ENCODE measurements at regions not wholly inside any gene's neighbourhood (a gene's known extent, or its start where the extent isn't known, plus 50 kb on each side); places are given as distances from the start of the nearest gene placed in this dataset.

DNA sequence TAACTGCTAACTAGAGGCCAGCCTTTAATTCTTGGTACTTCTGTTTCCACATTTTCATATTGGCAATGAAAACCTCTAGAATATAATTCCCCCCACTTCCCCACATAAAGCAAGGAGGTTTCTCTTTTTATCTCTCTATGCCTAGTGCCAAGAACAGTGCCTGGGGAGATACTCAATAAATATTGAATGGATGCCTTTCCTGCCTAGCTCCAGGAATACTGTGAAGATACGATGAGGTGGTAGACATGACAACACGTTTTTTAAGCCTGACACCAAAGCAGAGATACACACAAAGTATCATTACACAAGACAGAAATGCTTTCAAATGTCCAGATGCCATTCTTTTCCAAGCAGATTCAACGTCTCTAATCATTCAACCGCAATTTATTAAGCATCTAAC, 535.5 kb downstream of the XIRP2 start:
- no peak for TF ChIP-seq CTCF (IDR thresholded peaks at IDR 0.05)
- Mint-ChIP-seq H3K4me1 (ENCODE audit: low read depth) (no peaks in the 10 kb centered on the region), H3K9me3 (peaks cover 45% of the 10 kb centered on the region), H3K36me3 (ENCODE audit: low read depth) (no peaks in the 10 kb centered on the region; the same call in 1 of the 2 replicates), H3K27ac (no peak overlapping the region), H3K4me3 (no peak overlapping the region), H3K27me3 (ENCODE audit: insufficient read depth) (peaks cover 1% of the 10 kb centered on the region; the same call in 1 of the 2 replicates)
- no peak for DNase-seq

- no peak overlapping the region for H3K4me3 Mint-ChIP-seq
- 0 out of 2 replicates have a peak, but pooled peaks cover 4% of the 10 kb centered on the region for H3K36me3 Mint-ChIP-seq (ENCODE audit: low read depth)
- TF ChIP-seq CTCF (IDR thresholded peaks at IDR 0.05) = no peak
- H3K9me3 Mint-ChIP-seq = peaks cover 53% of the 10 kb centered on the region
- no peak for DNase-seq
- no peak overlapping the region for H3K27ac Mint-ChIP-seq
- H3K4me1 Mint-ChIP-seq (ENCODE audit: low read depth) = no peaks in the 10 kb centered on the region
- no peaks in the 10 kb centered on the region for H3K27me3 Mint-ChIP-seq (ENCODE audit: insufficient read depth)
Observed at GRCh38 chr2:167420211-167420610, 531.9 kb downstream of the XIRP2 start.

DNA sequence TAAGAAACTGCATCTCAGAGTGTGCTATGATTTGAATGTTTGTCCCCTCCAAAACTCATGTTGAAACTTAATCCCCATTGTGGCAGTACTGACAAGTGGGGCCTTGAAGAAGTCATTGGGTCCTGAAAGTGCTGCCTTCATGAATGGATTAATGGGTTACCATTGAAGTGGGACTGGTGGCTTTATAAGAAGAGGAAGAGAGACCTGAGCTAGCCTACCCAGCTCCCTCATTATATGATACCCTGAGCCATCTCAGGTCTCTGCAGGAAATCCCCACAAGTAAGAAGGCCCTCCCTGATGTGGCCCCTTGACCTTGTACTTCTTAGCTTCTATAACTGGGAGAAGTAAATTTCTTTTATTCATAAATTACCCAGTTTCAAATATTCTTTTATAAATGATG, 526.8 kb downstream of the XIRP2 start:
- TF ChIP-seq CTCF (IDR thresholded peaks at IDR 0.05) = no peak
- 0 out of 2 replicates have a peak, but pooled peaks cover 4% of the 10 kb centered on the region for H3K36me3 Mint-ChIP-seq (ENCODE audit: low read depth)
- peaks cover 41% of the 10 kb centered on the region for H3K9me3 Mint-ChIP-seq
- no peak overlapping the region for H3K27ac Mint-ChIP-seq
- no peak overlapping the region for H3K4me3 Mint-ChIP-seq
- no peak for DNase-seq
- no peaks in the 10 kb centered on the region for H3K4me1 Mint-ChIP-seq (ENCODE audit: low read depth)
- no peaks in the 10 kb centered on the region for H3K27me3 Mint-ChIP-seq (ENCODE audit: insufficient read depth)

DNA sequence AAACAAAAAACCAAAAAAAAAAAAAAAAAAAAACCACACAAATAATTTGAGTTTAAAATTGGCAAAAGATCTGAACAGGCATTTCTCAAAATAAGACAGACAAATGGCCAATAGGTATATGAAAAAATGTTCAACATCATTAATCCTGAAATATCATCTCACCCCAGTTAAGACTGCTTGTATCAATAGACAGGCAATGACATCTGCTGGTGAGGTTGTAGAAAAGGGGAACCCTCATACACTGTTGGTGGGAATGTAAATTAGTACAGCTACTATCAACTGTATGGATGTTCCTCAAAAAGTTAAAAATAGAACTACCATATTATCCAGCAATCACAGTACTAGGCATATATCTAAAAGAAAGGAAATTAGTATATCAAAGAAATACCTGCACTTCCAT, 523.1 kb downstream of the XIRP2 start:
- DNase-seq = no peak
- H3K9me3 Mint-ChIP-seq = peaks cover 53% of the 10 kb centered on the region
- H3K36me3 Mint-ChIP-seq (ENCODE audit: low read depth) = 0 out of 2 replicates have a peak, but pooled peaks cover 4% of the 10 kb centered on the region
- H3K27ac Mint-ChIP-seq = no peak overlapping the region
- peaks cover 1% of the 10 kb centered on the region for H3K27me3 Mint-ChIP-seq (ENCODE audit: insufficient read depth)
- no peak for TF ChIP-seq CTCF (IDR thresholded peaks at IDR 0.05)
- H3K4me1 Mint-ChIP-seq (ENCODE audit: low read depth) = no peaks in the 10 kb centered on the region
- H3K4me3 Mint-ChIP-seq = no peak overlapping the region

- Mint-ChIP-seq H3K9me3 (peaks cover 62% of the 10 kb centered on the region), H3K4me3 (no peak overlapping the region), H3K36me3 (ENCODE audit: low read depth) (no peaks in the 10 kb centered on the region), H3K4me1 (ENCODE audit: low read depth) (no peaks in the 10 kb centered on the region), H3K27me3 (ENCODE audit: insufficient read depth) (peaks cover 1% of the 10 kb centered on the region), H3K27ac (no peak overlapping the region)
- no peak for TF ChIP-seq CTCF (IDR thresholded peaks at IDR 0.05)
- no peak for DNase-seq
Observed at GRCh38 chr2:167406558-167406957, 518.3 kb downstream of the XIRP2 start.

Data from HFFc6 (cell line).